ENCODE measurements at regions not wholly inside any gene's neighbourhood (a gene's known extent, or its start where the extent isn't known, plus 50 kb on each side); places are given as distances from the start of the nearest gene placed in this dataset.
"Not testable (repeated sequence)": the region's sequence is repeated elsewhere in the genome, so short reads cannot be mapped to it uniquely, and the experiment has no call there.

DNA sequence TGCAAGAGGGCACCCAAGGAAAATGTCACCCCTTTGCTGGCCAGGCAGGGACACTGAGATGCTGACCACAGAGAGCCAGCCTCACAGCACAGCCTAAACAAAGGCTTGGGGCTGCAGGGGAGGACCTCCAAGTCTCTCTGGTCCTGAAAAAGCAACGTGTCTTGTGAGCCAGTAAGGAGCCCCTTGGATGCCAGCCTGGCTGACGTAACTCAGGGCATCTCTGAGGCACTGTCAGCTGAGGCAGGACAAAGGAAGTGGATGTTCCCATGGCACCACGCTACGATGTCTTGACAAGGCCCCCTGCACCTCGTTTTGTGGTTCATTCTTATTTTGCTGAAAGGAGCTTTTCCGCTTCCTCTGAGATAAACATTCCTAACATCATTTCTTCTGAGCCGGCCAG, 160.7 kb downstream of the OR4M2 start:
- no peak overlapping the region for H3K9ac ChIP-seq (ENCODE audit: low read length)
- no peak overlapping the region for H3K27ac ChIP-seq (ENCODE audit: low read length)
- H2AFZ ChIP-seq (ENCODE audit: low read length), result no peak overlapping the region
- no peaks in the 10 kb centered on the region for H3K36me3 ChIP-seq (ENCODE audit: insufficient read depth, low read length)
- no peaks in the 10 kb centered on the region for H3K4me1 ChIP-seq (ENCODE audit: low read length)
- no peak overlapping the region for H3K4me3 ChIP-seq (ENCODE audit: low read length)
- DNase-seq, result no peak
- H3K27me3 ChIP-seq (ENCODE audit: low read length), result no peaks in the 10 kb centered on the region
- H3K79me2 ChIP-seq (ENCODE audit: low read length), result no peaks in the 10 kb centered on the region
- H3K9me2 ChIP-seq (replicated peaks; ENCODE audit: insufficient read depth, low read length), result no peaks in the 10 kb centered on the region
- H3K4me2 ChIP-seq (ENCODE audit: low read depth, low read length, poor library complexity, severe bottlenecking), result no peak overlapping the region
- no peaks in the 10 kb centered on the region for H4K20me1 ChIP-seq (ENCODE audit: insufficient read depth, low read depth, low read length)
- H3K9me3 ChIP-seq (ENCODE audit: low read length), result no peaks in the 10 kb centered on the region

DNA sequence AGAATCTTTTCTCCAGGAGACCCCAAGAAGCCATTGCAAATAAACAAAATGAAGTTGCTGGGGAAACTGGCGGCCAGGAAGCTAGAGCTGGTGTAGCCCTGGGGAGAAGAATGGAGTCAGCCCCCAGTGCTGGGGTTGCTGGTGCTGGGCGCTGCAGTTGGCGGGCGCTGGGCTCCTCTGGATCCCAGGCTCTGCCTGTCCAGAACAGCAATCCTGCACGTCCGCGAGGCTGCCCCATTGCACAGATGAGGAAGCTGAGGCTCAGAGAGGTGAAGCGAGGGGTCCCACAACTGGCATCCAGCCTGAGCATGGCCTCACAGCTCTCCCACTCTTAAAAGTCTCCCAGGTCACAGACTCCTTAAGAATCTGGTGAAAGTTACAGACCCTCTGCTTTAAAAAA, 161.1 kb downstream of the OR4M2 start:
- Histone ChIP-seq H3K36me3 (ENCODE audit: insufficient read depth, low read length) (no peaks in the 10 kb centered on the region), H3K4me1 (ENCODE audit: low read length) (no peaks in the 10 kb centered on the region), H3K27me3 (ENCODE audit: low read length) (no peaks in the 10 kb centered on the region), H3K9me2 (replicated peaks; ENCODE audit: insufficient read depth, low read length) (no peaks in the 10 kb centered on the region), H3K4me2 (ENCODE audit: low read depth, low read length, poor library complexity, severe bottlenecking) (no peak overlapping the region), H3K4me3 (ENCODE audit: low read length) (no peak overlapping the region), H3K9ac (ENCODE audit: low read length) (no peak overlapping the region), H3K9me3 (ENCODE audit: low read length) (no peaks in the 10 kb centered on the region), H4K20me1 (ENCODE audit: insufficient read depth, low read depth, low read length) (no peaks in the 10 kb centered on the region), H3K27ac (ENCODE audit: low read length) (no peak overlapping the region), H3K79me2 (ENCODE audit: low read length) (no peaks in the 10 kb centered on the region), H2AFZ (ENCODE audit: low read length) (no peak overlapping the region)
- no peak for DNase-seq

DNA sequence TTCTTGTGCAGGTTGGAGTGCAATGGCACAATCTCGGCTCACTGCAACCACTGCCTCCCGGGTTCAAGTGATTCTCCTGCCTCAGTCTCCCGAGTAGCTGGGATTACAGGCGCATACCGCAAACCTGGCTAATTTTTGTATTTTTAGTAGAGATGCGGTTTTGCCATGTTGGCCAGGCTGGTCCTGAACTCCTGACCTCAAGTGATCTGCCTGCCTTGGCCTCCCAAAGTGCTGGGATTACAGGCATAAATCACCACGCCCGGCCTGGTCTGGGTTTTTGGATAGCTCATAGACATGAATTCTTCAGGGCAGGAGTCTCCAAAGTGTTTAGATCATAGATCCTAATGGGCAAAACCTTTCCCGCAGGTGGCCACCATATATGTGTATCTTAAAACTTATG, 162.0 kb downstream of the OR4M2 start:
- H3K27me3 ChIP-seq (ENCODE audit: low read length); H3K4me3 ChIP-seq (ENCODE audit: low read length); H2AFZ ChIP-seq (ENCODE audit: low read length); H3K4me1 ChIP-seq (ENCODE audit: low read length); H3K9ac ChIP-seq (ENCODE audit: low read length); H3K36me3 ChIP-seq (ENCODE audit: insufficient read depth, low read length); H3K9me3 ChIP-seq (ENCODE audit: low read length); H3K9me2 ChIP-seq (replicated peaks; ENCODE audit: insufficient read depth, low read length); H3K27ac ChIP-seq (ENCODE audit: low read length); H3K79me2 ChIP-seq (ENCODE audit: low read length); DNase-seq; H3K4me2 ChIP-seq (ENCODE audit: low read depth, low read length, poor library complexity, severe bottlenecking); H4K20me1 ChIP-seq (ENCODE audit: insufficient read depth, low read depth, low read length): not testable (repeated sequence)

DNA sequence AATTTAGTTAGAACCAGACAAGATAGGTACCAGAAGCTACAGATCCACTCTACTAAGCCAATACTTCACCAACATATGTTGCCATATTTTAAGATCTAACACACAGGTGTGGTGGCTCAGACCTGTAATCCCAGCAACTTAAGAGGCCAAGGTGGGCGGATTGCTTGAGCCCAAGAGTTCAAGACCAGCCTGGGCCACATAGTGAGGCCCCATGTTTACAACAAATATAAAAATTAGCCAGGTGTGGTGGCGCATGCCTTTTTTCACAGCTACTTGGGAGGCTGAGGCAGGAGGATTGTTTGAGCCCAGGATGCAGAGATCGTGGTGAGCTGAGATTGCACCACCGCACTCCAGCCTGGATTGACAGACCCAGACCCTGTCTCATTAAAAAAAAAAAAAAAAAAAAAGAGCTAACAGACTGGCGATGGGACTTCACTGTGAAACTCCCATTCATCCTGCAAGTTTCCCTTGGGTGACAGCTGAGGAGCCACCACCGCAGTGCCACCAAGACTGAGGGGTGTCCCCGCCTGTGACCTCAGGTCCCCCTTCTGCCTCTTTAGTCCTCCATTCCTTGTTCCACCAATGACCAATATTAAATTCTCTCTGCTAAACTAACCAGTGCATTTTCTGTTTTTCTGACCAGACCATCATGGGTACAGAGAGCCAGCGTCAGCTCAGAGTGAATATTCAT, 163.3 kb downstream of the OR4M2 start:
- no peaks in the 10 kb centered on the region for H3K4me1 ChIP-seq (ENCODE audit: low read length)
- no peaks in the 10 kb centered on the region for H4K20me1 ChIP-seq (ENCODE audit: insufficient read depth, low read depth, low read length)
- no peaks in the 10 kb centered on the region for H3K9me2 ChIP-seq (replicated peaks; ENCODE audit: insufficient read depth, low read length)
- H3K27me3 ChIP-seq (ENCODE audit: low read length), result no peaks in the 10 kb centered on the region
- H3K4me3 ChIP-seq (ENCODE audit: low read length), result no peak overlapping the region
- H2AFZ ChIP-seq (ENCODE audit: low read length), result no peak overlapping the region
- H3K9ac ChIP-seq (ENCODE audit: low read length), result no peak overlapping the region
- no peaks in the 10 kb centered on the region for H3K9me3 ChIP-seq (ENCODE audit: low read length)
- H3K79me2 ChIP-seq (ENCODE audit: low read length), result no peaks in the 10 kb centered on the region
- no peak for DNase-seq
- no peaks in the 10 kb centered on the region for H3K36me3 ChIP-seq (ENCODE audit: insufficient read depth, low read length)
- no peak overlapping the region for H3K4me2 ChIP-seq (ENCODE audit: low read depth, low read length, poor library complexity, severe bottlenecking)
- H3K27ac ChIP-seq (ENCODE audit: low read length), result no peak overlapping the region

DNA sequence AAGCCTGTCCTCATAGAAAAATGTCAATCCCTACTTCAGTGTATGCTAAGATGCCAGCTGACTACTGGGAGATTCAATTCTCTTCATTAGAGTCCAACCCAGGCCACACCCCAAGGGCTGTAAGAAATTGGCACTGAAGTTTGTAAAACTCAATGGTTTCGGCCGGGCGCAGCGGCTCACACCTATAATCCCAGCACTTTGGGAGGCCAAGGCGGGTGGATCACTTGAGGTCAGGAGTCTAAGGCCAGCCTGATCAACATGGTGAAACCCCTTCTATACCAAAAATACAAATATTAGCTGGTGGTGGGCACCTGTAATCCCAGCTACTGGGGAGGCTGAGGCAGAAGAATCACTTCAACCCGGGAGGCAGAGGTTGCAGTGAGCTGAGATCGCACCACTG, 169.2 kb downstream of the OR4M2 start:
- not testable (repeated sequence) for H3K9ac ChIP-seq (ENCODE audit: low read length); H3K4me2 ChIP-seq (ENCODE audit: low read depth, low read length, poor library complexity, severe bottlenecking); H3K36me3 ChIP-seq (ENCODE audit: insufficient read depth, low read length); H4K20me1 ChIP-seq (ENCODE audit: insufficient read depth, low read depth, low read length); H3K27me3 ChIP-seq (ENCODE audit: low read length); H3K79me2 ChIP-seq (ENCODE audit: low read length); H3K4me3 ChIP-seq (ENCODE audit: low read length); DNase-seq; H3K27ac ChIP-seq (ENCODE audit: low read length); H2AFZ ChIP-seq (ENCODE audit: low read length); H3K4me1 ChIP-seq (ENCODE audit: low read length); H3K9me3 ChIP-seq (ENCODE audit: low read length); H3K9me2 ChIP-seq (replicated peaks; ENCODE audit: insufficient read depth, low read length)

DNA sequence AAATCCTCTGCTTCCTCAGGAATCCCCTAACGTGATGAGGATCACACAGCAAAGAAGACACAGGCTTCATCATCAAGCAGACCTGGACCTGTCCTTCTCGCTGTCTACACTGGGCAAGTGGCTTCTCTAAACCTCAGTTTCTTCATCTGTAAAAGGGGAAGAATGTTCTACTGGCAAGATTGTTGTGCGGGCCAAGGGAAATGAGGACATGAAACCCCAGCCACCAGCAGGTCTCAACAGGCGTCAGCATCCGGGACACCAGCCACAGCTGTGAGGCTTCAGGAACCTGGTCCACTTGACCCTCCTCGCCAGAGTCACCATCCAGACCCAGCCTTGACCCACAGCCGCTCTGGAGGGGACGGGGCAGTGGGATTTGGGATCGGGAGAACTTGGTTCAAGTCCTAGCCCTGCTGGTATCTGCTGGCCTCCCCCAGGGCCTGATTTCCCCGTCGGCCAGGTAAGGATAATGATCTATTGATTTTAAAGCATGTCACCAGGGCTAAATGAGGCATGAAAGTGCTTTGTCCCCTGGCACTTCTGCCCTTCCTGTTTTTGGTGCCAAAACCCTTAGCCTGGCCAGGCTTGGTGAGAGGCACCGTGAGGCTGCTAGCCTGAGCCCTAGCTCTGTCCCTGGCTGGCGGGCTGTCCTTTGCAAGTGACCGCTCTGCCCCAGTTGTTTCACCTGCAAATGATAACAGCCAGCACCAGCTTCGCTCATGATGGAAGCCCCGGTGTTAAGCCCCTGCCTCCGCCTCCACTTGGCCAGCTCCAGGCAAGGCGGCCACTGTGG, 170.4 kb downstream of the OR4M2 start:
- H4K20me1 ChIP-seq (ENCODE audit: insufficient read depth, low read depth, low read length); H3K4me2 ChIP-seq (ENCODE audit: low read depth, low read length, poor library complexity, severe bottlenecking); H3K27ac ChIP-seq (ENCODE audit: low read length); H3K36me3 ChIP-seq (ENCODE audit: insufficient read depth, low read length); H3K4me1 ChIP-seq (ENCODE audit: low read length); H3K4me3 ChIP-seq (ENCODE audit: low read length); H3K9me2 ChIP-seq (replicated peaks; ENCODE audit: insufficient read depth, low read length); H3K79me2 ChIP-seq (ENCODE audit: low read length); DNase-seq; H3K27me3 ChIP-seq (ENCODE audit: low read length); H3K9ac ChIP-seq (ENCODE audit: low read length); H3K9me3 ChIP-seq (ENCODE audit: low read length); H2AFZ ChIP-seq (ENCODE audit: low read length): not testable (repeated sequence)

DNA sequence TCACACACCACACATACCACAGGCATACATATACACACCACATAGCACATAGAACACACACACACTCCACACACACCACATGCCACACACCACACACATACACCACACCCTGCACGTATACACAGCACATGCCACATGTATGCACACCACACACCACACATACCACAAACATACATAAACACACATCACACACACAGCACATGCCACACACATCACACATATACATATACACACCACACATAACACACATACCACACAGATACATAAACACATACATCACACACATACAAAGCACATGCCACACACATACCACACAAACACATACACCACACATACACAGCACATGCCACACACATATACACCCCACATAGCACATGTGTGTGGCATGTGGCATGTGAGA, 171.1 kb downstream of the OR4M2 start:
- Histone ChIP-seq H2AFZ (ENCODE audit: low read length) (no peak overlapping the region), H3K9me3 (ENCODE audit: low read length) (no peaks in the 10 kb centered on the region)

DNA sequence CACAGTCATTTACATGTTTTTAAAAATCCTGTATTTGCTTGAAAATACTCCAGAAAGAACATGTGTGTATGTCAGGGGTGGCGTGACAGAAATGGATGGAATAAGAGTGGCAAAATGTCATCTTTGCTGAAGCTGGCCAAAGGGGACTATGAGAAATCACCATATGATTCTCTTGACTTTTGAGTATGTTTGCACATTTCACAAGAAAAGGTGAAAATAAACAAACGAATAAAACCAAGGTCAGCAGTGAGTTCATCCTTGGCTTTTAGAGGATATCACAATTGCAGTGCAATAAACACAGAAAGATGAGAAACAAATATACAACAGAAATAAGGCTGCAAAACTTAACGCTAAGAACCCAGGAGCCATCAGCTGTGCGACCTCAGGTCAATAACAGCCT, 171.7 kb downstream of the OR4M2 start:
- H3K27ac ChIP-seq (ENCODE audit: low read length); H3K4me2 ChIP-seq (ENCODE audit: low read depth, low read length, poor library complexity, severe bottlenecking); H2AFZ ChIP-seq (ENCODE audit: low read length); H3K4me3 ChIP-seq (ENCODE audit: low read length); H3K79me2 ChIP-seq (ENCODE audit: low read length); H3K36me3 ChIP-seq (ENCODE audit: insufficient read depth, low read length); H3K9ac ChIP-seq (ENCODE audit: low read length); H3K27me3 ChIP-seq (ENCODE audit: low read length); H3K9me2 ChIP-seq (replicated peaks; ENCODE audit: insufficient read depth, low read length); H3K9me3 ChIP-seq (ENCODE audit: low read length); DNase-seq; H4K20me1 ChIP-seq (ENCODE audit: insufficient read depth, low read depth, low read length); H3K4me1 ChIP-seq (ENCODE audit: low read length): not testable (repeated sequence)

More for the DNA sequence above, 171.1 kb downstream of the OR4M2 start:
- Histone ChIP-seq H3K9me2 (replicated peaks; ENCODE audit: insufficient read depth, low read length) (no peaks in the 10 kb centered on the region), H3K36me3 (ENCODE audit: insufficient read depth, low read length) (no peaks in the 10 kb centered on the region), H3K4me1 (ENCODE audit: low read length) (no peaks in the 10 kb centered on the region), H3K27me3 (ENCODE audit: low read length) (no peaks in the 10 kb centered on the region), H3K9ac (ENCODE audit: low read length) (no peak overlapping the region), H3K27ac (ENCODE audit: low read length) (no peak overlapping the region), H3K4me3 (ENCODE audit: low read length) (no peak overlapping the region), H4K20me1 (ENCODE audit: insufficient read depth, low read depth, low read length) (no peaks in the 10 kb centered on the region), H3K4me2 (ENCODE audit: low read depth, low read length, poor library complexity, severe bottlenecking) (no peak overlapping the region), H3K79me2 (ENCODE audit: low read length) (no peaks in the 10 kb centered on the region)
- no peak for DNase-seq

Measured in Karpas-422 (cell line).